ENCODE measurements at regions not wholly inside any gene's neighbourhood (a gene's known extent, or its start where the extent isn't known, plus 50 kb on each side); places are given as distances from the start of the nearest gene placed in this dataset.

DNA sequence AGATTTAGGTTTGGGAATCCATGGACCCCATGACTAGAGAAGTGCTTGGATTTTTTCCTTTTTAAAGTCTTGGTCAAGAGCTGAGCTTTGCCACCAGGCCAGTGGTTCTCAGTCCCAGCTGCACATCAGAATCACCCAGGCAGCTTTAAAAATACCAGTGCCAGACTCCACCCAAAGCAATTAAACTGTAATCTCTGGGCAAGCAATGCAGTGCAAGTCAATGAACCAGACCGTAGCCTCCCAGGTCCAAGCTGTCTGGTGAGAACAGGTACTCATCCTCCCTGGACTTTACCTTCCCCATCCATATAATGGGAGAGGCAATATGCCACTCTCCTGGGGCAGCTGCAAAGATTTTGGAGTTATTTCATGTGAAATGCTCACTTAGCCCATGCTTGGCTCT is 223.1 kb upstream of the CDH5 start:
- TF ChIP-seq EZH2 (IDR thresholded peaks at IDR 0.05) (no peak), FOXP2 (optimal IDR thresholded peaks at IDR 0.05; ENCODE audit: control extremely low read depth, extremely low read length, insufficient read depth) (no peak), POLR2AphosphoS5 (IDR thresholded peaks at IDR 0.05; ENCODE audit: borderline replicate concordance, low read depth, low read length) (no peak)
